IMR-90 (cell line): ENCODE measurements at regions not wholly inside any gene's neighbourhood (a gene's known extent, or its start where the extent isn't known, plus 50 kb on each side); places are given as distances from the start of the nearest gene placed in this dataset.

Experiments used
- ATAC-seq: fragments of 200-7000 bp; cut with Tn5 transposase; 2 replicates; pipeline ENCODE4 v1.9.1; 2020; ENCODE audit warnings: low read depth, mild to moderate bottlenecking, moderate library complexity
- BruUV-seq: library from RNA; stranded (reverse); fragments of 400-500 nt; replicated peaks from 2 replicates; lab custom pipeline; 2021; lab: Mats Ljungman, UMichigan
- CTCF ChIA-PET: fragments of 300-600 bp; formaldehyde crosslinking; extraction: SDS; loops from one replicate; lab custom pipeline; 2021; ENCODE audit warnings: antibody characterized with exemption; lab: Yijun Ruan, JAX
- POLR2A ChIA-PET: fragments of 300-600 bp; sonication (Branson Sonifier 250); formaldehyde crosslinking; loops from one replicate; lab custom pipeline; 2022; ENCODE audit warnings: antibody characterized with exemption; ENCODE audit not compliant: unreplicated experiment; lab: Charles Lee
- DNase-seq: peaks from one replicate; pipeline ENCODE4 v3.0.0; 2013
- H2AFZ ChIP-seq: replicated peaks from 2 replicates; pipeline ENCODE3; 2013; ENCODE audit warnings: low read length, mild to moderate bottlenecking; ENCODE audit not compliant: poor library complexity
- H2AK5ac ChIP-seq: 2 replicates; pipeline ENCODE4 v1.6.1; 2013; ENCODE audit warnings: low read depth, low read length, inconsistent platforms
- H2AK9ac ChIP-seq: replicated peaks from 2 replicates; pipeline ENCODE3; 2013; ENCODE audit warnings: mild to moderate bottlenecking, low read depth, low read length, moderate library complexity; ENCODE audit not compliant: poor library complexity
- H2BK120ac ChIP-seq: 2 replicates; pipeline ENCODE4 v1.6.1; 2013; ENCODE audit warnings: low read depth, low read length, inconsistent platforms
- H2BK15ac ChIP-seq: 3 replicates; pipeline ENCODE4 v1.6.1; 2013; ENCODE audit warnings: low read depth, low read length, inconsistent platforms
- H2BK20ac ChIP-seq: 2 replicates; pipeline ENCODE4 v1.6.1; 2013; ENCODE audit warnings: low read depth, mild to moderate bottlenecking, inconsistent platforms, low read length, moderate library complexity
- H2BK5ac ChIP-seq: 2 replicates; pipeline ENCODE4 v1.6.1; 2013; ENCODE audit warnings: mild to moderate bottlenecking, low read depth, low read length, inconsistent platforms; ENCODE audit not compliant: poor library complexity, severe bottlenecking
- H3K14ac ChIP-seq: replicated peaks from 2 replicates; pipeline ENCODE4 v1.6.1; 2013; ENCODE audit warnings: low read depth, low read length, inconsistent platforms
- H3K18ac ChIP-seq: 2 replicates; pipeline ENCODE4 v1.6.1; 2013; ENCODE audit warnings: low read depth, low read length, control low read depth
- H3K23ac ChIP-seq: 2 replicates; pipeline ENCODE4 v1.6.1; 2013; ENCODE audit warnings: low read depth, low read length, inconsistent platforms
- H3K27ac ChIP-seq: 2 replicates; pipeline ENCODE4 v1.5.1; 2013; ENCODE audit warnings: mild to moderate bottlenecking, control low read depth, low read length; ENCODE audit not compliant: insufficient read depth
- H3K27me3 ChIP-seq: 2 replicates; pipeline ENCODE4 v1.6.1; 2013; ENCODE audit warnings: low read length; ENCODE audit not compliant: control insufficient read depth, insufficient read depth
- H3K36me3 ChIP-seq: 2 replicates; pipeline ENCODE4 v1.6.1; 2013; ENCODE audit warnings: low read length, mixed read lengths; ENCODE audit not compliant: control insufficient read depth, insufficient read depth
- H3K4ac ChIP-seq: 2 replicates; pipeline ENCODE4 v1.6.1; 2013; ENCODE audit warnings: low read depth, low read length, inconsistent platforms
- H3K4me1 ChIP-seq: 2 replicates; pipeline ENCODE4 v1.6.1; 2013; ENCODE audit warnings: low read length, mixed read lengths; ENCODE audit not compliant: control insufficient read depth, insufficient read depth
- H3K4me2 ChIP-seq: 2 replicates; pipeline ENCODE4 v1.6.1; 2013; ENCODE audit warnings: low read depth, mild to moderate bottlenecking, control low read depth, low read length, moderate library complexity
- H3K4me3 ChIP-seq: 2 replicates; pipeline ENCODE4 v1.5.1; 2013; ENCODE audit warnings: low read depth, mild to moderate bottlenecking, control low read depth, low read length, moderate library complexity; ENCODE audit not compliant: insufficient read depth
- H3K56ac ChIP-seq: 2 replicates; pipeline ENCODE4 v1.6.1; 2013; ENCODE audit warnings: low read length, inconsistent platforms; ENCODE audit not compliant: insufficient read depth; ENCODE audit errors: extremely low read depth
- H3K79me1 ChIP-seq, 2 experiments: 2 replicates each; pipeline ENCODE4 v1.6.1; 2013; ENCODE audit warnings: low read length in 2 of 2, inconsistent platforms in 1 of 2, low read depth in 1 of 2
- H3K9ac ChIP-seq: 2 replicates; pipeline ENCODE4 v1.6.1; 2013; ENCODE audit warnings: low read depth, low read length, control low read depth
- H3K9me1 ChIP-seq: 2 replicates; pipeline ENCODE4 v1.6.1; 2013; ENCODE audit warnings: low read length, inconsistent platforms; ENCODE audit not compliant: insufficient read depth
- H3K9me3 ChIP-seq: 2 replicates; pipeline ENCODE4 v1.6.1; 2013; ENCODE audit warnings: low read length; ENCODE audit not compliant: control insufficient read depth, insufficient read depth
- H4K20me1 ChIP-seq: 2 replicates; pipeline ENCODE4 v1.6.1; 2013; ENCODE audit warnings: low read length, inconsistent platforms; ENCODE audit not compliant: insufficient read depth
- H4K5ac ChIP-seq: 2 replicates; pipeline ENCODE4 v1.6.1; 2013; ENCODE audit warnings: mild to moderate bottlenecking, low read depth, low read length, control low read depth
- H4K8ac ChIP-seq, 2 experiments: 2 replicates each; pipeline ENCODE4 v1.6.1; 2013; ENCODE audit warnings: low read depth in 2 of 2, low read length in 2 of 2, control low read depth in 1 of 2, inconsistent platforms in 1 of 2
- H4K91ac ChIP-seq: 2 replicates; pipeline ENCODE4 v1.6.1; 2013; ENCODE audit warnings: low read depth, low read length, inconsistent platforms; ENCODE audit not compliant: insufficient read depth
- CHD1 ChIP-seq: IDR thresholded peaks from 2 replicates; pipeline ENCODE4 v1.6.1; 2012; ENCODE audit warnings: low read depth, low read length, improper control_type of control experiment
- SMC3 ChIP-seq: fragments of 150-350 bp; IDR thresholded peaks from 2 replicates; pipeline ENCODE4 v1.6.1; 2016; ENCODE audit warnings: low read depth, mild to moderate bottlenecking, antibody characterized with exemption, low read length, moderate library complexity
- USF2 ChIP-seq: fragments of 150-350 bp; IDR thresholded peaks from 2 replicates; pipeline ENCODE4 v1.6.1; 2017; ENCODE audit warnings: mild to moderate bottlenecking, antibody characterized with exemption, low read length, low read depth
- WGBS, 2 experiments: methylation state at CpG; one replicate each; pipeline versions ENCODE4 v1.1.5 to v1.1.7; 2013; ENCODE audit warnings: missing lambda C conversion rate in 2 of 2; ENCODE audit not compliant: insufficient read length in 1 of 2; ENCODE audit errors: extremely low coverage in 2 of 2; 5-methylcytosine and 5-hydroxymethylcytosine counted together
- dilution Hi-C: fragments of 300-500 bp; cut with HindIII; formaldehyde crosslinking; loops from one replicate; pipeline ENCODE4 v1.14.3; 2018; ENCODE audit warnings: low sequenced_read_pairs; ENCODE audit not compliant: unreplicated experiment
- in situ Hi-C: fragments of 300-500 bp; cut with MboI; formaldehyde crosslinking; loops from 3 replicates; pipeline ENCODE4 v1.14.3; 2019; ENCODE audit warnings: low sequenced_read_pairs, inconsistent platforms, mixed read lengths
- intact Hi-C: fragments of 100-400 bp; cut with micrococcal nuclease; formaldehyde crosslinking; loops from 2 replicates; pipeline ENCODE4 v1.10.0; 2022

DNA sequence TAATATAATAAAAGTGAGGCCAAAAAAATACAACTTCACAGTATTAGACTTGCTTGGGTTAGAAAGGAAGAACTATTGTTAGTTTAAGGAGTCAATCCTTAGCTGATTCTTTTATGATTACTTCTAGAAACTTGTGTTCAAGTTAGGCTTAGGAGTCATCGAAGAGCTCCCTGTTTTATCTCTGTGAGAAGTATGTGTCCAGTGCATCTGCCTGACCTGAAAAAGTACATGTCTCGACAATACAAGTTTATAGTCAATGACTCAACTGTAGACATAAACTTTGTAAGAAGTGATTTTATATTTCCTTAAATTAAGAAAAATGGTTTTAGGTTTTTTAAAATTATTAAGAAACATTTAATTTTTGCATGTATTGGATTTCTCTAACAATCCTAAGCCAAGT lies 571.2 kb downstream of the ZEB2 start:
- no peak overlapping the region; the same call in 1 of the 2 replicates for H4K91ac ChIP-seq
- no peak overlapping the region for H2AK5ac ChIP-seq
- H3K36me3 ChIP-seq, result no peaks in the 10 kb centered on the region
- no peaks in the 10 kb centered on the region for H3K79me1 ChIP-seq
- no peak overlapping the region for H3K4me2 ChIP-seq
- ChIA-PET CTCF (no interaction called here), POLR2A (no interaction called here)
- peak overlapping the region; percentile 74; the same call in 1 of the 2 replicates for H2BK120ac ChIP-seq
- TF ChIP-seq CHD1 (no peak), SMC3 (no peak), USF2 (no peak)
- H4K20me1 ChIP-seq, result no peaks in the 10 kb centered on the region
- no peaks in the 10 kb centered on the region for H3K9me1 ChIP-seq
- BruUV-seq, result no TSS peak
- H3K56ac ChIP-seq, result no peak overlapping the region
- no peak overlapping the region for H3K27ac ChIP-seq
- no peak overlapping the region; the same call in 1 of the 2 replicates for H3K4ac ChIP-seq
- intact Hi-C loops, result no loop called here
- H2BK5ac ChIP-seq, result peak overlapping the region; percentile 85
- no peak overlapping the region for H3K14ac ChIP-seq
- H2BK20ac ChIP-seq, result no peak overlapping the region
- DNase-seq, result peak; percentile 43
- no peaks in the 10 kb centered on the region for H3K9me3 ChIP-seq
- peak overlapping the region; percentile 74; the same call in 2 of the 3 replicates for H2BK15ac ChIP-seq
- peak overlapping the region in 1 of 2 experiments; percentile 40; a peak in 1 of 4 replicates for H4K8ac ChIP-seq
- H3K9ac ChIP-seq, result peak overlapping the region; percentile 19; the same call in 1 of the 2 replicates
- H3K27me3 ChIP-seq, result no peaks in the 10 kb centered on the region
- dilution Hi-C loops, result no loop called here
- no peak overlapping the region; the same call in 1 of the 2 replicates for H3K23ac ChIP-seq
- no peak overlapping the region for H2AK9ac ChIP-seq
- no CpG with 5 or more reads among the region's 2 CpGs for whole genome bisulfite sequencing, 2 experiments
- no peak for ATAC-seq
- in situ Hi-C loops, result no loop called here
- no peak overlapping the region for H3K4me3 ChIP-seq
- no peak overlapping the region for H3K18ac ChIP-seq
- H3K4me1 ChIP-seq, result no peaks in the 10 kb centered on the region; the same call in 1 of the 2 replicates
- H2AFZ ChIP-seq, result no peak overlapping the region
- no peak overlapping the region for H4K5ac ChIP-seq
